Superior temporal gyrus (tissue), 1 donor: ENCODE measurements at regions not wholly inside any gene's neighbourhood (a gene's known extent, or its start where the extent isn't known, plus 50 kb on each side); places are given as distances from the start of the nearest gene placed in this dataset.
"Not testable (repeated sequence)": the region's sequence is repeated elsewhere in the genome, so short reads cannot be mapped to it uniquely, and the experiment has no call there.

Experiments
- DNase-seq: peaks from one replicate; pipeline ENCODE4 v3.0.0-alpha.2; 2016; ENCODE audit errors: extremely low spot score

GRCh38 chr3:194879991-194880939 is 194.6 kb downstream of the FAM43A start:
- no peak for DNase-seq

GRCh38 chr3:194880940-194881925 is 195.6 kb downstream of the FAM43A start:
- DNase-seq, result no peak

- DNase-seq, result no peak
Observed at GRCh38 chr3:194884649-194885315, 199.1 kb downstream of the FAM43A start.

- no peak for DNase-seq
Observed at GRCh38 chr3:194885766-194886165, 200.1 kb downstream of the FAM43A start.

GRCh38 chr3:194886836-194887235 is 201.2 kb downstream of the FAM43A start:
- DNase-seq, result no peak

- not testable (repeated sequence) for DNase-seq
Observed at GRCh38 chr3:194888062-194888461, 202.4 kb downstream of the FAM43A start.

- no peak for DNase-seq
Observed at GRCh38 chr3:194888916-194889315, 203.2 kb downstream of the FAM43A start.

- no peak for DNase-seq
Observed at GRCh38 chr3:194890091-194890490, 204.4 kb downstream of the FAM43A start.

- no peak for DNase-seq
Observed at GRCh38 chr3:194893121-194893987, 207.7 kb downstream of the FAM43A start.

GRCh38 chr3:194894538-194894937 is 208.9 kb downstream of the FAM43A start:
- DNase-seq, result no peak

GRCh38 chr3:194900854-194901522 is 215.3 kb downstream of the FAM43A start:
- DNase-seq, result no peak

GRCh38 chr3:194903447-194903846 is 217.8 kb downstream of the FAM43A start:
- not testable (repeated sequence) for DNase-seq

- DNase-seq, result not testable (repeated sequence)
Observed at GRCh38 chr3:194904999-194905398, 219.3 kb downstream of the FAM43A start.

GRCh38 chr3:194905696-194906095 is 220.0 kb downstream of the FAM43A start:
- DNase-seq, result no peak

- DNase-seq, result no peak
Observed at GRCh38 chr3:194906229-194906629, 220.5 kb downstream of the FAM43A start.

GRCh38 chr3:194906970-194907629 is 221.4 kb downstream of the FAM43A start:
- no peak for DNase-seq

GRCh38 chr3:194907811-194908210 is 222.1 kb downstream of the FAM43A start:
- no peak for DNase-seq

- DNase-seq, result no peak
Observed at GRCh38 chr3:194908496-194908895, 222.8 kb downstream of the FAM43A start.

- no peak for DNase-seq
Observed at GRCh38 chr3:194908972-194909371, 223.3 kb downstream of the FAM43A start.
